ENCODE measurements at regions not wholly inside any gene's neighbourhood (a gene's known extent, or its start where the extent isn't known, plus 50 kb on each side); places are given as distances from the start of the nearest gene placed in this dataset.

- H3K27me3 ChIP-seq (replicated peaks; ENCODE audit: insufficient read depth), result no peaks in the 10 kb centered on the region
- 58% methylated on average over 5 of the region's 5 CpGs for WGBS
- H3K9me3 ChIP-seq, result no peaks in the 10 kb centered on the region
- H3K4me1 ChIP-seq (replicated peaks), result no peaks in the 10 kb centered on the region
- no peaks in the 10 kb centered on the region for H3K36me3 ChIP-seq
- TF ChIP-seq POLR2AphosphoS5 (IDR thresholded peaks at IDR 0.05), result no peak
- H3K4me3 ChIP-seq, result no peak overlapping the region
- DNase-seq (ENCODE audit: low spot score), result no peak
- intact Hi-C loops (cut with DNase I), result no loop called here
- no peak overlapping the region for H3K27ac ChIP-seq
Measured at GRCh38 chr5:4730279-4730678, 409.9 kb upstream of the ADAMTS16 start.

- no peaks in the 10 kb centered on the region for H3K4me1 ChIP-seq (replicated peaks)
- no peak for DNase-seq (ENCODE audit: low spot score)
- no peaks in the 10 kb centered on the region for H3K36me3 ChIP-seq
- H3K27me3 ChIP-seq (replicated peaks; ENCODE audit: insufficient read depth), result no peaks in the 10 kb centered on the region
- H3K27ac ChIP-seq, result no peak overlapping the region
- intact Hi-C loops (cut with DNase I), result no loop called here
- no peak overlapping the region for H3K4me3 ChIP-seq
- no peaks in the 10 kb centered on the region for H3K9me3 ChIP-seq
- TF ChIP-seq POLR2A (IDR thresholded peaks at IDR 0.05) (no peak), POLR2AphosphoS5 (IDR thresholded peaks at IDR 0.05) (no peak), CTCF (IDR thresholded peaks at IDR 0.05) (no peak)
- WGBS, result 65% methylated on average over 2 of the region's 2 CpGs
Measured at GRCh38 chr5:4734348-4734747, 405.8 kb upstream of the ADAMTS16 start.

- Histone ChIP-seq H3K27ac (no peak overlapping the region), H3K36me3 (no peaks in the 10 kb centered on the region), H3K4me3 (no peak overlapping the region), H3K4me1 (replicated peaks) (no peaks in the 10 kb centered on the region), H3K9me3 (no peaks in the 10 kb centered on the region), H3K27me3 (replicated peaks; ENCODE audit: insufficient read depth) (no peaks in the 10 kb centered on the region)
- intact Hi-C loops (cut with DNase I), result no loop called here
- no peak for DNase-seq (ENCODE audit: low spot score)
- 65% methylated on average over 3 of the region's 3 CpGs for WGBS
- no peak for TF ChIP-seq POLR2A (IDR thresholded peaks at IDR 0.05)
- no peak for TF ChIP-seq CTCF (IDR thresholded peaks at IDR 0.05)
- no peak for TF ChIP-seq POLR2AphosphoS5 (IDR thresholded peaks at IDR 0.05)
Measured at GRCh38 chr5:4735261-4735660, 404.9 kb upstream of the ADAMTS16 start.

GRCh38 chr5:4737868-4738267 lies 402.3 kb upstream of the ADAMTS16 start:
- H3K27ac ChIP-seq, result no peak overlapping the region
- intact Hi-C loops (cut with DNase I), result no loop called here
- H3K4me1 ChIP-seq (replicated peaks), result no peaks in the 10 kb centered on the region
- TF ChIP-seq CTCF (IDR thresholded peaks at IDR 0.05) (no peak), POLR2AphosphoS5 (IDR thresholded peaks at IDR 0.05) (no peak), POLR2A (IDR thresholded peaks at IDR 0.05) (no peak)
- no peak for DNase-seq (ENCODE audit: low spot score)
- H3K36me3 ChIP-seq, result no peaks in the 10 kb centered on the region
- 66% methylated on average over 1 of the region's 1 CpG for WGBS
- H3K27me3 ChIP-seq (replicated peaks; ENCODE audit: insufficient read depth), result no peaks in the 10 kb centered on the region
- no peak overlapping the region for H3K4me3 ChIP-seq
- no peaks in the 10 kb centered on the region for H3K9me3 ChIP-seq

GRCh38 chr5:4738298-4738697 lies 401.8 kb upstream of the ADAMTS16 start:
- no peak for DNase-seq (ENCODE audit: low spot score)
- Histone ChIP-seq H3K27ac (no peak overlapping the region), H3K9me3 (no peaks in the 10 kb centered on the region), H3K4me1 (replicated peaks) (no peaks in the 10 kb centered on the region), H3K27me3 (replicated peaks; ENCODE audit: insufficient read depth) (no peaks in the 10 kb centered on the region), H3K36me3 (no peaks in the 10 kb centered on the region), H3K4me3 (no peak overlapping the region)
- WGBS, result 43% methylated on average over 2 of the region's 2 CpGs
- TF ChIP-seq POLR2AphosphoS5 (IDR thresholded peaks at IDR 0.05), result no peak
- TF ChIP-seq CTCF (IDR thresholded peaks at IDR 0.05), result no peak
- intact Hi-C loops (cut with DNase I), result no loop called here

Data from prostate gland (tissue), 2 donors.